ENCODE measurements at regions not wholly inside any gene's neighbourhood (a gene's known extent, or its start where the extent isn't known, plus 50 kb on each side); places are given as distances from the start of the nearest gene placed in this dataset.

- TF ChIP-seq ZFX (IDR thresholded peaks at IDR 0.05) (no peak), ZNF274 (IDR thresholded peaks at IDR 0.05; ENCODE audit: low read depth, low read length) (no peak), ATF3 (IDR thresholded peaks at IDR 0.05) (no peak), JUND (IDR thresholded peaks at IDR 0.05) (no peak), SP1 (IDR thresholded peaks at IDR 0.05; ENCODE audit: low read depth) (no peak), CTCF (IDR thresholded peaks at IDR 0.05 in 2 of 3, conservative IDR thresholded peaks at IDR 0.05 in 1 of 3; ENCODE audit: borderline replicate concordance in 1 of 3, insufficient read depth in 1 of 3, low read depth in 2 of 3, low read length in 2 of 3) (no peak), REST (IDR thresholded peaks at IDR 0.05; ENCODE audit: low read depth) (no peak), TCF7L2 (IDR thresholded peaks at IDR 0.05; ENCODE audit: borderline replicate concordance, extremely low read depth, insufficient read depth, insufficient read length) (no peak), POLR2A (IDR thresholded peaks at IDR 0.05; ENCODE audit: borderline replicate concordance, extremely low read depth, insufficient read depth, insufficient read length) (no peak), CEBPB (IDR thresholded peaks at IDR 0.05; ENCODE audit: low read depth) (no peak), YY1 (IDR thresholded peaks at IDR 0.05; ENCODE audit: extremely low read depth, insufficient replicate concordance, low read depth, low read length) (no peak), EGR1 (IDR thresholded peaks at IDR 0.05; ENCODE audit: low read depth) (no peak), FOSL1 (IDR thresholded peaks at IDR 0.05; ENCODE audit: low read depth) (no peak), SRF (IDR thresholded peaks at IDR 0.05; ENCODE audit: low read depth) (no peak)
- H3K4me2 ChIP-seq (ENCODE audit: low read length): no peak overlapping the region
- H3K27ac ChIP-seq (ENCODE audit: low read depth, low read length): no peak overlapping the region
- no peaks in the 10 kb centered on the region for H3K9me2 ChIP-seq (ENCODE audit: insufficient read depth)
- H3K4me1 ChIP-seq (ENCODE audit: control insufficient read depth in 1 of 2, insufficient read depth in 2 of 2, low read length in 2 of 2): no peaks in the 10 kb centered on the region
- no peak overlapping the region for H3K9ac ChIP-seq (ENCODE audit: low read length)
- DNase-seq (ENCODE audit: low read depth, low spot score) (no peak), ATAC-seq (no peak)
- no peak overlapping the region for H2AFZ ChIP-seq (ENCODE audit: low read depth, low read length, poor library complexity, severe bottlenecking)
- H3K9me3 ChIP-seq (ENCODE audit: control insufficient read depth in 1 of 2, insufficient read depth in 1 of 2, low read depth in 1 of 2, low read length in 2 of 2): no peaks in the 10 kb centered on the region
- no TSS peak for BruUV-seq (replicated peaks)
- POLR2A ChIA-PET: no interaction called here
- no peaks in the 10 kb centered on the region for H3K27me3 ChIP-seq (ENCODE audit: insufficient read depth, low read length)
- H4K20me1 ChIP-seq (ENCODE audit: insufficient read depth): no peaks in the 10 kb centered on the region
- CTCF ChIA-PET: no interaction called here
- intact Hi-C loops (cut with micrococcal nuclease): no loop called here
- RAD21 ChIA-PET (ENCODE audit: low non-redundant PET in 1 of 2, low total read pairs in 2 of 2, uncharacterized antibody in 2 of 2, unreplicated experiment in 2 of 2): no interaction called here
- no peaks in the 10 kb centered on the region for H3K79me2 ChIP-seq (ENCODE audit: insufficient read depth, low read length)
- no peak overlapping the region for H3K4me3 ChIP-seq (replicated peaks in 1 of 2; ENCODE audit: low read depth in 1 of 2, low read length in 2 of 2)
- no peaks in the 10 kb centered on the region for H3K36me3 ChIP-seq (ENCODE audit: control insufficient read depth in 1 of 2, insufficient read depth in 2 of 2, low read length in 2 of 2)
Measured at GRCh38 chrX:99798936-99799335, 611.1 kb downstream of the PCDH19 start.
